A549 (cell line): ENCODE measurements at regions not wholly inside any gene's neighbourhood (a gene's known extent, or its start where the extent isn't known, plus 50 kb on each side); places are given as distances from the start of the nearest gene placed in this dataset.
A peak's percentile ranks its signal among the peaks of the same experiment; 100 is the strongest.

Source experiments
- ATAC-seq, 2 experiments: fragments of 200-7000 bp in 1 of 2; fragments of >200 bp in 1 of 2; cut with Nextera tagmentation in 1 of 2; cut with Tn5 transposase in 1 of 2; 3 replicates each; pipeline versions ENCODE4 v1.8.0 to v1.9.1; 2018 to 2020; ENCODE audit warnings: mild to moderate bottlenecking in 1 of 2, moderate library complexity in 1 of 2
- CTCF ChIA-PET: fragments of 300-600 bp; sonication (Branson Sonifier 250); formaldehyde crosslinking; extraction: SDS; loops from one replicate; lab custom pipeline; 2021; ENCODE audit warnings: antibody characterized with exemption, inconsistent platforms; lab: Yijun Ruan, JAX
- POLR2A ChIA-PET: fragments of 350-600 bp; formaldehyde crosslinking; extraction: SDS; loops from one replicate; lab custom pipeline; 2021; ENCODE audit warnings: antibody characterized with exemption, inconsistent platforms; lab: Yijun Ruan, JAX
- DNase-seq, 2 experiments: peaks; one replicate each; pipeline versions ENCODE4 v3.0.0 to v3.0.0-alpha.2; 2011 to 2016; ENCODE audit warnings: low read depth in 1 of 2, low spot score in 1 of 2
- FAIRE-seq: peaks from 2 replicates; lab custom pipeline; 2011; peaks lifted over from hg19 to GRCh38; lab: Jason Lieb, UNC
- H3K27ac ChIP-seq, 2 experiments: fragments of >200 bp; sonication (Bioruptor Twin); formaldehyde crosslinking; 3 replicates each; pipeline ENCODE4 v1.5.1; 2016 to 2017
- H3K4me1 ChIP-seq: fragments of >200 bp; sonication (Bioruptor Twin); formaldehyde crosslinking; 3 replicates; pipeline ENCODE4 v1.6.1; 2016
- H3K4me2 ChIP-seq: fragments of >200 bp; sonication (Bioruptor Twin); formaldehyde crosslinking; 3 replicates; pipeline ENCODE4 v1.6.1; 2016
- H3K4me3 ChIP-seq: fragments of >200 bp; sonication (Bioruptor Twin); formaldehyde crosslinking; 3 replicates; pipeline ENCODE4 v1.5.1; 2016
- H3K9me3 ChIP-seq: fragments of >200 bp; sonication (Bioruptor Twin); formaldehyde crosslinking; 3 replicates; pipeline ENCODE4 v1.6.1; 2016
- BHLHE40 ChIP-seq: IDR thresholded peaks from 2 replicates; pipeline ENCODE4 v1.6.1; 2012; ENCODE audit warnings: low read depth, low read length, inconsistent platforms
- CBX2 ChIP-seq: fragments of 200-600 bp; sonication (generic); IDR thresholded peaks from 2 replicates; pipeline ENCODE4 v1.6.1; 2016; ENCODE audit warnings: low read depth, mild to moderate bottlenecking, borderline replicate concordance
- CHD2 ChIP-seq: fragments of 150-350 bp; IDR thresholded peaks from 2 replicates; pipeline ENCODE4 v1.6.1; 2014; ENCODE audit warnings: low read length; ENCODE audit not compliant: partially characterized antibody
- EHF ChIP-seq: fragments of 250-450 bp; sonication (Bioruptor Pico); IDR thresholded peaks from 2 replicates; pipeline ENCODE4 v1.5.0; 2020; ENCODE audit warnings: mild to moderate bottlenecking
- GATA3 ChIP-seq: IDR thresholded peaks from 2 replicates; pipeline ENCODE4 v1.6.1; 2012; ENCODE audit warnings: borderline replicate concordance
- HEYL ChIP-seq: fragments of 250-450 bp; sonication (Bioruptor Pico); IDR thresholded peaks from 2 replicates; pipeline ENCODE4 v1.8.0; 2021; ENCODE audit warnings: mild to moderate bottlenecking, moderate library complexity
- HOXB5 ChIP-seq: fragments of 250-450 bp; sonication (Bioruptor Pico); IDR thresholded peaks from 2 replicates; pipeline ENCODE4 v1.5.0; 2020; ENCODE audit warnings: mild to moderate bottlenecking, moderate library complexity
- JUN ChIP-seq, 2 experiments: fragments of >200 bp; sonication (Bioruptor Twin); formaldehyde crosslinking; IDR thresholded peaks; 2 replicates in 1 of 2; 3 replicates in 1 of 2; pipeline ENCODE4 v1.6.1; 2016 to 2017
- KDM1A ChIP-seq: fragments of 200-600 bp; sonication (generic); IDR thresholded peaks from 2 replicates; pipeline ENCODE4 v1.6.1; 2016; ENCODE audit warnings: low read depth, mild to moderate bottlenecking
- MAFK ChIP-seq: fragments of 450-650 bp; IDR thresholded peaks from 2 replicates; pipeline ENCODE4 v1.6.1; 2014; ENCODE audit not compliant: partially characterized antibody
- MAZ ChIP-seq: fragments of 150-350 bp; IDR thresholded peaks from 2 replicates; pipeline ENCODE4 v1.6.1; 2014; ENCODE audit warnings: antibody characterized with exemption, low read depth, low read length, borderline replicate concordance
- MYC ChIP-seq: IDR thresholded peaks from 2 replicates; pipeline ENCODE4 v1.6.1; 2012; ENCODE audit warnings: mild to moderate bottlenecking, inconsistent platforms, low read length, improper control_type of control experiment, borderline replicate concordance
- RFX5 ChIP-seq: fragments of 450-650 bp; IDR thresholded peaks from 2 replicates; pipeline ENCODE4 v1.7.1; 2014; ENCODE audit warnings: antibody characterized with exemption, mild to moderate bottlenecking, moderate library complexity
- SREBF2 ChIP-seq: fragments of 450-650 bp; IDR thresholded peaks from 2 replicates; pipeline ENCODE4 v1.6.1; 2014; ENCODE audit warnings: mild to moderate bottlenecking, moderate library complexity
- TFCP2L1 ChIP-seq: fragments of 250-450 bp; sonication (Bioruptor Pico); IDR thresholded peaks from 2 replicates; pipeline ENCODE4 v1.5.0; 2021; ENCODE audit warnings: mild to moderate bottlenecking
- TP53 ChIP-seq: fragments of 250-450 bp; sonication (Bioruptor Pico); IDR thresholded peaks from 2 replicates; pipeline ENCODE4 v1.5.0; 2021; ENCODE audit warnings: mild to moderate bottlenecking, moderate library complexity
- ZC3H11A ChIP-seq: fragments of 450-650 bp; IDR thresholded peaks from 2 replicates; pipeline ENCODE4 v1.6.1; 2014; ENCODE audit warnings: antibody characterized with exemption, mild to moderate bottlenecking
- ZFP36 ChIP-seq: fragments of 450-650 bp; IDR thresholded peaks from 2 replicates; pipeline ENCODE4 v1.6.1; 2014; ENCODE audit warnings: borderline replicate concordance; ENCODE audit not compliant: partially characterized antibody
- WGBS: methylation state at CpG from one replicate; pipeline ENCODE4 v1.1.6; 2017; ENCODE audit errors: missing lambda C conversion rate; 5-methylcytosine and 5-hydroxymethylcytosine counted together
- TF ChIP-seq, protein P1 (sequence below): fragments of >200 bp; sonication (Bioruptor Twin); formaldehyde crosslinking; IDR thresholded peaks from 2 replicates; pipeline ENCODE4 v1.6.1; 2016
- TF ChIP-seq, protein P2 (sequence below): fragments of >200 bp; sonication (Bioruptor Twin); formaldehyde crosslinking; IDR thresholded peaks from 3 replicates; pipeline ENCODE4 v1.5.1; 2016
- TF ChIP-seq, protein P3 (sequence below): fragments of >200 bp; sonication (Bioruptor Twin); formaldehyde crosslinking; IDR thresholded peaks from 3 replicates; pipeline ENCODE4 v1.6.1; 2016
- TF ChIP-seq, protein P4 (sequence below): fragments of 200-600 bp; sonication (generic); IDR thresholded peaks from 2 replicates; pipeline ENCODE4 v1.6.1; 2016; ENCODE audit warnings: antibody characterized with exemption, mild to moderate bottlenecking, moderate library complexity
- TF ChIP-seq, protein P5 (sequence below): fragments of 250-450 bp; sonication (Bioruptor Pico); IDR thresholded peaks from 2 replicates; pipeline ENCODE4 v1.5.0; 2020; ENCODE audit warnings: low read depth, mild to moderate bottlenecking, moderate library complexity

DNA sequence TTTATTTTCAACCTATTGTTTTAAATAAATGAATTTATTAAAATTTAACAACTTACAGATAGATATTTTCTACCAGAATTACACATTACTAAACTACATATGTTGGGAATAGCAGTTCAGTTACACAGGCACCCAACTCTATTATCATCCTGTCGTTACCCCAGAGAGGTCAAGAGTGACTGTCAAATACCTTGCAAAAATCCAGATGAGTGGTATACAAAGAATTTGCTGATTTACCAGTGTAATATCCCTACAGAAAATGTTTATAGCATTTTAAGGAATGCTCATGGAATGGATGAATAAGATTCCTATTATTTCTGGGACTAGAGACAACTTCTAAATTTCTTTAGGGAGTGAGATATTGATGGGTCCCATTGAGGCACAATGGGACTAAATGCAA lies 300.7 kb upstream of the RGS18 start:
- ChIA-PET POLR2A (no interaction called here), CTCF (no interaction called here)
- TF ChIP-seq, protein P1, sequence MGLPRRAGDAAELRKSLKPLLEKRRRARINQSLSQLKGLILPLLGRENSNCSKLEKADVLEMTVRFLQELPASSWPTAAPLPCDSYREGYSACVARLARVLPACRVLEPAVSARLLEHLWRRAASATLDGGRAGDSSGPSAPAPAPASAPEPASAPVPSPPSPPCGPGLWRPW, result no peak
- TF ChIP-seq JUN (IDR thresholded peaks at IDR 0.05) (no peak), SREBF2 (no peak), GATA3 (no peak), HEYL (CRISPR knock-in tag) (no peak)
- DNase-seq (no peak), FAIRE-seq (no peak), ATAC-seq (no peak)
- 19% methylated on average over 1 of the region's 1 CpG for WGBS
- H3K27ac ChIP-seq, result no peak overlapping the region
- no peaks in the 10 kb centered on the region for H3K4me1 ChIP-seq
- no peaks in the 10 kb centered on the region for H3K9me3 ChIP-seq
- H3K4me3 ChIP-seq, result no peak overlapping the region
- no peak overlapping the region for H3K4me2 ChIP-seq

DNA sequence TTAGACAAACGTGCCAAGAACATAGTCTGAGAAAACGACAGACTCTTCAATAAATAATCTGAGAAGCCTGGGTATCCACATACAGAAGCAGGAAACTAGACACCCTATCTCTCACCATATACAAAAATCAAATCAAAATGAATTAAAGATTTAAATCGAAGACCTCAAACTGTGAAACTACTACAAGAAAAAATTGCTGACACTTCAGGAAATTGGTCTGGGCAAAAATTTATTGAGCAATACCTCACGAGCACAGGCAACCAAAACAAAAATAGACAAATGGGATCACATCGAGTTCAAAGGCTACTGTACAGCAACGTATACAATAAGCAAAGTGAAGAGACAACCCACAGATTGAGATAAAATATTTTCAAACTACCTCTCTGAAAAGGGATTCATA lies 292.8 kb upstream of the RGS18 start:
- H3K27ac ChIP-seq, result no peak overlapping the region
- H3K9me3 ChIP-seq, result no peaks in the 10 kb centered on the region
- TF ChIP-seq BHLHE40, result no peak
- peak; percentile 81 for TF ChIP-seq MAFK
- TF ChIP-seq, protein P2, sequence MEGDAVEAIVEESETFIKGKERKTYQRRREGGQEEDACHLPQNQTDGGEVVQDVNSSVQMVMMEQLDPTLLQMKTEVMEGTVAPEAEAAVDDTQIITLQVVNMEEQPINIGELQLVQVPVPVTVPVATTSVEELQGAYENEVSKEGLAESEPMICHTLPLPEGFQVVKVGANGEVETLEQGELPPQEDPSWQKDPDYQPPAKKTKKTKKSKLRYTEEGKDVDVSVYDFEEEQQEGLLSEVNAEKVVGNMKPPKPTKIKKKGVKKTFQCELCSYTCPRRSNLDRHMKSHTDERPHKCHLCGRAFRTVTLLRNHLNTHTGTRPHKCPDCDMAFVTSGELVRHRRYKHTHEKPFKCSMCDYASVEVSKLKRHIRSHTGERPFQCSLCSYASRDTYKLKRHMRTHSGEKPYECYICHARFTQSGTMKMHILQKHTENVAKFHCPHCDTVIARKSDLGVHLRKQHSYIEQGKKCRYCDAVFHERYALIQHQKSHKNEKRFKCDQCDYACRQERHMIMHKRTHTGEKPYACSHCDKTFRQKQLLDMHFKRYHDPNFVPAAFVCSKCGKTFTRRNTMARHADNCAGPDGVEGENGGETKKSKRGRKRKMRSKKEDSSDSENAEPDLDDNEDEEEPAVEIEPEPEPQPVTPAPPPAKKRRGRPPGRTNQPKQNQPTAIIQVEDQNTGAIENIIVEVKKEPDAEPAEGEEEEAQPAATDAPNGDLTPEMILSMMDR, result no peak
- no peak for TF ChIP-seq RFX5
- TF ChIP-seq CHD2, result no peak
- ChIA-PET POLR2A (no interaction called here), CTCF (no interaction called here)
- H3K4me1 ChIP-seq, result no peaks in the 10 kb centered on the region
- H3K4me3 ChIP-seq, result no peak overlapping the region
- WGBS, result 24% methylated on average over 6 of the region's 6 CpGs
- ATAC-seq (no peak), FAIRE-seq (no peak), DNase-seq (no peak)
- no peak overlapping the region for H3K4me2 ChIP-seq

DNA sequence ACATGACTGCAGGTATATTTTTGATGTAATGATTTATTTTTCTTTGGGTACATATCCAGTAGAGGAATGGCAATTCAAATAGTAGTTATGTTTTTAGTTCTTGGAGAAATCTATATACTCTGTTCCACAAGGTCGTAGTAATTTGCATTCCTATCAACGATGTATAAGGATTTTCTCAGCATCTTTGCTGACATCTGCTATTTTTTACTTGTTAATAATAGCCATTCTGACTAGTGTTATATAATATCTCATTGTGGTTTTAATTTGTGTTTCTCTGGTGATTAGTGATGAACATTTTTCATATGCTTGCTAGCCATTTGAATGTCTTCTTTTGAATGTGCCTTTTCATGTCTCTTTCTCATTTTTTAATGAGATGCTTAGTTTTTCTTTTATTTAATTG lies 292.1 kb upstream of the RGS18 start:
- TF ChIP-seq MAFK (peak; percentile 49), BHLHE40 (no peak)
- DNase-seq (no peak), FAIRE-seq (no peak), ATAC-seq (no peak)
- H3K27ac ChIP-seq, result no peak overlapping the region
- ChIA-PET POLR2A (no interaction called here), CTCF (no interaction called here)
- H3K9me3 ChIP-seq, result no peaks in the 10 kb centered on the region
- WGBS, result 59% methylated on average over 2 of the region's 2 CpGs
- H3K4me3 ChIP-seq, result no peak overlapping the region
- no peak overlapping the region for H3K4me2 ChIP-seq
- no peaks in the 10 kb centered on the region for H3K4me1 ChIP-seq

DNA sequence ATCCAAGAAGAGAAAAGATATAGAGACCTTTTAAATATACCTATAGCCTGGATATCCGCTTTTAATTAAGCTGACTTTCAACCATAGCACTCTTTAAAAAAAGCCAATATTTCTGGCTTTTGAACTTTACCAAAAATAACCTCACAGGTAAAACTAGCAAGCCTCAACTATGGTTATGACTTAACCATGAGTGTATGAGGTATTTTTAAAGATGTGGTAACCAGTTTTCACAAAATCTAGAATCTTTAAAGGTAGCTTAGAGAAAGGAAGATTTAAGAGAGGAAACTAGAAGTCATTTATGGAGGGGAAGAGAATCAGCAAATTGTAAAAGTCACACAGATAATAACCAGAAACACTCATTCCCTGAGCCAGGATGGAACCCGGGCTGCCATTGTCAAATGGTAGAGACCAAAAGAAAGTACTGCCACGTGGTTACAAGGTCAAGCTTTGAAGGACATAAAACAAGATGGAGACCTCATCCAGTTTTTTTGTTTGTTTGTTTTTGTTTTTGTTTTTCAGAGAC lies 288.4 kb upstream of the RGS18 start:
- Histone ChIP-seq H3K4me1 (no peaks in the 10 kb centered on the region), H3K4me2 (no peak overlapping the region), H3K27ac (no peak overlapping the region), H3K9me3 (no peaks in the 10 kb centered on the region), H3K4me3 (no peak overlapping the region)
- TF ChIP-seq MAZ (no peak), CBX2 (no peak), GATA3 (no peak), MYC (no peak), TP53 (CRISPR knock-in tag) (no peak), KDM1A (no peak), BHLHE40 (no peak), EHF (no peak), TFCP2L1 (CRISPR knock-in tag) (no peak), HOXB5 (no peak), ZFP36 (no peak), ZC3H11A (no peak)
- TF ChIP-seq, protein P3, sequence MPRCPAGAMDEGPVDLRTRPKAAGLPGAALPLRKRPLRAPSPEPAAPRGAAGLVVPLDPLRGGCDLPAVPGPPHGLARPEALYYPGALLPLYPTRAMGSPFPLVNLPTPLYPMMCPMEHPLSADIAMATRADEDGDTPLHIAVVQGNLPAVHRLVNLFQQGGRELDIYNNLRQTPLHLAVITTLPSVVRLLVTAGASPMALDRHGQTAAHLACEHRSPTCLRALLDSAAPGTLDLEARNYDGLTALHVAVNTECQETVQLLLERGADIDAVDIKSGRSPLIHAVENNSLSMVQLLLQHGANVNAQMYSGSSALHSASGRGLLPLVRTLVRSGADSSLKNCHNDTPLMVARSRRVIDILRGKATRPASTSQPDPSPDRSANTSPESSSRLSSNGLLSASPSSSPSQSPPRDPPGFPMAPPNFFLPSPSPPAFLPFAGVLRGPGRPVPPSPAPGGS, result no peak
- TF ChIP-seq, protein P4, sequence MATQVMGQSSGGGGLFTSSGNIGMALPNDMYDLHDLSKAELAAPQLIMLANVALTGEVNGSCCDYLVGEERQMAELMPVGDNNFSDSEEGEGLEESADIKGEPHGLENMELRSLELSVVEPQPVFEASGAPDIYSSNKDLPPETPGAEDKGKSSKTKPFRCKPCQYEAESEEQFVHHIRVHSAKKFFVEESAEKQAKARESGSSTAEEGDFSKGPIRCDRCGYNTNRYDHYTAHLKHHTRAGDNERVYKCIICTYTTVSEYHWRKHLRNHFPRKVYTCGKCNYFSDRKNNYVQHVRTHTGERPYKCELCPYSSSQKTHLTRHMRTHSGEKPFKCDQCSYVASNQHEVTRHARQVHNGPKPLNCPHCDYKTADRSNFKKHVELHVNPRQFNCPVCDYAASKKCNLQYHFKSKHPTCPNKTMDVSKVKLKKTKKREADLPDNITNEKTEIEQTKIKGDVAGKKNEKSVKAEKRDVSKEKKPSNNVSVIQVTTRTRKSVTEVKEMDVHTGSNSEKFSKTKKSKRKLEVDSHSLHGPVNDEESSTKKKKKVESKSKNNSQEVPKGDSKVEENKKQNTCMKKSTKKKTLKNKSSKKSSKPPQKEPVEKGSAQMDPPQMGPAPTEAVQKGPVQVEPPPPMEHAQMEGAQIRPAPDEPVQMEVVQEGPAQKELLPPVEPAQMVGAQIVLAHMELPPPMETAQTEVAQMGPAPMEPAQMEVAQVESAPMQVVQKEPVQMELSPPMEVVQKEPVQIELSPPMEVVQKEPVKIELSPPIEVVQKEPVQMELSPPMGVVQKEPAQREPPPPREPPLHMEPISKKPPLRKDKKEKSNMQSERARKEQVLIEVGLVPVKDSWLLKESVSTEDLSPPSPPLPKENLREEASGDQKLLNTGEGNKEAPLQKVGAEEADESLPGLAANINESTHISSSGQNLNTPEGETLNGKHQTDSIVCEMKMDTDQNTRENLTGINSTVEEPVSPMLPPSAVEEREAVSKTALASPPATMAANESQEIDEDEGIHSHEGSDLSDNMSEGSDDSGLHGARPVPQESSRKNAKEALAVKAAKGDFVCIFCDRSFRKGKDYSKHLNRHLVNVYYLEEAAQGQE, result no peak
- TF ChIP-seq, protein P5, sequence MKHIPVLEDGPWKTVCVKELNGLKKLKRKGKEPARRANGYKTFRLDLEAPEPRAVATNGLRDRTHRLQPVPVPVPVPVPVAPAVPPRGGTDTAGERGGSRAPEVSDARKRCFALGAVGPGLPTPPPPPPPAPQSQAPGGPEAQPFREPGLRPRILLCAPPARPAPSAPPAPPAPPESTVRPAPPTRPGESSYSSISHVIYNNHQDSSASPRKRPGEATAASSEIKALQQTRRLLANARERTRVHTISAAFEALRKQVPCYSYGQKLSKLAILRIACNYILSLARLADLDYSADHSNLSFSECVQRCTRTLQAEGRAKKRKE, result no peak
- DNase-seq, result no peak
- POLR2A ChIA-PET, result no interaction called here
- CTCF ChIA-PET, result no interaction called here
- ATAC-seq, result no peak
- FAIRE-seq, result no peak
- 38% methylated on average over 3 of the region's 3 CpGs for WGBS
